ENCODE measurements at regions not wholly inside any gene's neighbourhood (a gene's known extent, or its start where the extent isn't known, plus 50 kb on each side); places are given as distances from the start of the nearest gene placed in this dataset.

DNA sequence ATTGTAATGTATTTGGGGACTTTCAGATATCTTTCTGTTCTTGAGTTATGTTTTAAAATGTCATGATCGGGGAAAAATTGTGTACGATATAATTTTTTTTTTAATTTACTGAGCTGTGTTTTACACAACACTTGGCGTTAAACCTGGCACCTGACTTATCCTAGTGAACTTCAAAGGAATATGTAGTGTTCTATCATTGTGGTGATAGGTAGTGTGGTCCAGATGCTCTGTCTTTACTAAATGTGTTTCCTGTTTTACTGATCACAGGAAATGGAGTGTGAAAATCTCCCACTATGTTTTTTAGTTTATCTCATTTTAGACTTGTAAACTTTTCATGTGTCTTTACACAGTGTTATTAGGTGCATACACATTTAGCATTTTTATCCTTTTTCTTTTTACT lies 98.0 kb downstream of the SLC5A7 start:
- ATAC-seq (ENCODE audit: low read depth) (no peak), DNase-seq (ENCODE audit: low spot score) (no peak)
- no peak for TF ChIP-seq CTCF (IDR thresholded peaks at IDR 0.05; ENCODE audit: poor library complexity, severe bottlenecking)
- Histone ChIP-seq H3K36me3 (ENCODE audit: low read depth) (no peaks in the 10 kb centered on the region), H3K4me3 (ENCODE audit: severe bottlenecking) (no peak overlapping the region), H3K27me3 (ENCODE audit: insufficient read depth, poor library complexity, severe bottlenecking) (peaks cover 10% of the 10 kb centered on the region), H3K27ac (ENCODE audit: poor library complexity, severe bottlenecking) (no peak overlapping the region), H3K4me1 (ENCODE audit: insufficient read depth, poor library complexity, severe bottlenecking) (no peaks in the 10 kb centered on the region), H3K9me3 (ENCODE audit: severe bottlenecking) (no peaks in the 10 kb centered on the region)

- Histone ChIP-seq H3K36me3 (ENCODE audit: low read depth) (no peaks in the 10 kb centered on the region), H3K9me3 (ENCODE audit: severe bottlenecking) (no peaks in the 10 kb centered on the region), H3K27ac (ENCODE audit: poor library complexity, severe bottlenecking) (no peak overlapping the region), H3K27me3 (ENCODE audit: insufficient read depth, poor library complexity, severe bottlenecking) (peaks cover 7% of the 10 kb centered on the region), H3K4me1 (ENCODE audit: insufficient read depth, poor library complexity, severe bottlenecking) (no peaks in the 10 kb centered on the region), H3K4me3 (ENCODE audit: severe bottlenecking) (no peak overlapping the region)
- TF ChIP-seq CTCF (IDR thresholded peaks at IDR 0.05; ENCODE audit: poor library complexity, severe bottlenecking): no peak
- ATAC-seq (ENCODE audit: low read depth): no peak
- no peak for DNase-seq (ENCODE audit: low spot score)
These were observed 106.6 kb downstream of the SLC5A7 start for GRCh38 chr2:108092886-108093285.

DNA sequence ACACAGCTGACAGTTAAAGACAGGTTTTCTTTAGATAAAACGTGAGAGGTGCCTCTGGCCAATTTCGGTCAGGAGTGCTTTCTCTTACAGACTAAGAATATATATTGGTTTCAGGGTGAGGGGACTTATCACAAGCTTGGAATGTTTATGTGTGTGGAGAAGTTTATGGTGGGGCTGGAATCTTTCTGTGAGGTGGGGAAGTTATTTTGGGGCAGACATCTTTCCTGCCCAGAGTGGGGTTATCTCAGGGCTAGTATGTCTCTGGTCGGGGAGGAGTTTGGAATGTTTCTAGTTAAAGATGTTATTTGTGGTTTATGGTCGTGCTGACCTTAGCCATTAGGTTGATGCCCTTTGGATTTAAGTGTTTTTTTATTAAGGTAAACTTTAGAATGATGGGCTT lies 115.2 kb downstream of the SLC5A7 start:
- Histone ChIP-seq H3K27me3 (ENCODE audit: insufficient read depth, poor library complexity, severe bottlenecking) (no peaks in the 10 kb centered on the region), H3K4me1 (ENCODE audit: insufficient read depth, poor library complexity, severe bottlenecking) (no peaks in the 10 kb centered on the region), H3K9me3 (ENCODE audit: severe bottlenecking) (no peaks in the 10 kb centered on the region), H3K27ac (ENCODE audit: poor library complexity, severe bottlenecking) (no peak overlapping the region), H3K4me3 (ENCODE audit: severe bottlenecking) (no peak overlapping the region), H3K36me3 (ENCODE audit: low read depth) (no peaks in the 10 kb centered on the region)
- ATAC-seq (ENCODE audit: low read depth) (no peak), DNase-seq (ENCODE audit: low spot score) (no peak)
- TF ChIP-seq CTCF (IDR thresholded peaks at IDR 0.05; ENCODE audit: poor library complexity, severe bottlenecking): no peak

DNA sequence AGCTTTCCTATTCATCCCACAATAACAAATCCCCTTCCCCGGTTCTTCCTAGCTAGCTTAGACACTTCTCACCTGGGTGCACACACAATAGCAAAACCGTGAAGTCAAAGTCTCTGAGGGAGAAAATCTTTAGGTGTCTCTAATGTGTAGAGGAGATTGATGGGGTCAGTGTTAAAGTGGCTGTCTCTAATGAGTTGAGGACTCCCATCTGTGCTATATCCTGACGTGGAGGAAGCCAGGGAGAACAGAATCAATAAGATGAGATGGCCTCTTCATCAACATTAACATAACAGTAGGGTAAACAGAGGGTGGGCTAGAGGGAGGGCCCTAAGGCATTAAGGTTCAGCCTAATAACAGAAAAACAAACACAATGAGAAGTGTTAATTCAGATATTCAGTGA lies 120.4 kb downstream of the SLC5A7 start:
- no peaks in the 10 kb centered on the region for H3K9me3 ChIP-seq (ENCODE audit: severe bottlenecking)
- no peak for TF ChIP-seq CTCF (IDR thresholded peaks at IDR 0.05; ENCODE audit: poor library complexity, severe bottlenecking)
- H3K4me1 ChIP-seq (ENCODE audit: insufficient read depth, poor library complexity, severe bottlenecking): no peaks in the 10 kb centered on the region
- H3K27me3 ChIP-seq (ENCODE audit: insufficient read depth, poor library complexity, severe bottlenecking): peaks cover 3% of the 10 kb centered on the region
- no peaks in the 10 kb centered on the region for H3K36me3 ChIP-seq (ENCODE audit: low read depth)
- ATAC-seq (ENCODE audit: low read depth): no peak
- H3K27ac ChIP-seq (ENCODE audit: poor library complexity, severe bottlenecking): no peak overlapping the region
- H3K4me3 ChIP-seq (ENCODE audit: severe bottlenecking): no peak overlapping the region
- no peak for DNase-seq (ENCODE audit: low spot score)

DNA sequence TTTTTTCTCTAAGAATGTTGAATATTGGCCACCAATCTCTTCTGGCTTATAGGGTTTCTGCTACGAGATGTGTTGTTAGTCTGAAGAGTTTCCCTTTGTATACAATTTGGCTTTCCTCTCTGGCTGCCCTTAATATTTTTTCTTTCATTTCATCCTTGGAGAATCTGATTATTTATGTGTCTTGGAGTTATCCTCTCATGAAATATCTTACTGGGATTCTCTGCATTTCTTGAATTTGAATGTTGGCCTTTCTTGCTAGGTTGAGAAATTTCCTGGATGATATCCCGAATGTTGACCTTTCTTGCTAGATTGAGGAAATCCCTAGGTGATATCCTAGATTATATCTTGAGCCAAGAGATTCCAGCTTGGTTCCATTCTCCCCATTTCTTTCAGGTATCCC lies 125.6 kb downstream of the SLC5A7 start:
- no peak overlapping the region for H3K27ac ChIP-seq (ENCODE audit: poor library complexity, severe bottlenecking)
- TF ChIP-seq CTCF (IDR thresholded peaks at IDR 0.05; ENCODE audit: poor library complexity, severe bottlenecking): no peak
- H3K4me1 ChIP-seq (ENCODE audit: insufficient read depth, poor library complexity, severe bottlenecking): no peaks in the 10 kb centered on the region
- no peak for ATAC-seq (ENCODE audit: low read depth)
- H3K4me3 ChIP-seq (ENCODE audit: severe bottlenecking): no peak overlapping the region
- no peaks in the 10 kb centered on the region for H3K36me3 ChIP-seq (ENCODE audit: low read depth)
- H3K9me3 ChIP-seq (ENCODE audit: severe bottlenecking): no peaks in the 10 kb centered on the region
- H3K27me3 ChIP-seq (ENCODE audit: insufficient read depth, poor library complexity, severe bottlenecking): peaks cover 3% of the 10 kb centered on the region
- no peak for DNase-seq (ENCODE audit: low spot score)
